Ureter (tissue), 1 donor: ENCODE measurements at regions not wholly inside any gene's neighbourhood (a gene's known extent, or its start where the extent isn't known, plus 50 kb on each side); places are given as distances from the start of the nearest gene placed in this dataset.

Experiments used
- DNase-seq: peaks from one replicate; pipeline ENCODE4 v3.0.0-alpha.2; 2020; ENCODE audit warnings: low spot score
- donor health status: DM: yes; HTN: yes; CAD: no.

DNA sequence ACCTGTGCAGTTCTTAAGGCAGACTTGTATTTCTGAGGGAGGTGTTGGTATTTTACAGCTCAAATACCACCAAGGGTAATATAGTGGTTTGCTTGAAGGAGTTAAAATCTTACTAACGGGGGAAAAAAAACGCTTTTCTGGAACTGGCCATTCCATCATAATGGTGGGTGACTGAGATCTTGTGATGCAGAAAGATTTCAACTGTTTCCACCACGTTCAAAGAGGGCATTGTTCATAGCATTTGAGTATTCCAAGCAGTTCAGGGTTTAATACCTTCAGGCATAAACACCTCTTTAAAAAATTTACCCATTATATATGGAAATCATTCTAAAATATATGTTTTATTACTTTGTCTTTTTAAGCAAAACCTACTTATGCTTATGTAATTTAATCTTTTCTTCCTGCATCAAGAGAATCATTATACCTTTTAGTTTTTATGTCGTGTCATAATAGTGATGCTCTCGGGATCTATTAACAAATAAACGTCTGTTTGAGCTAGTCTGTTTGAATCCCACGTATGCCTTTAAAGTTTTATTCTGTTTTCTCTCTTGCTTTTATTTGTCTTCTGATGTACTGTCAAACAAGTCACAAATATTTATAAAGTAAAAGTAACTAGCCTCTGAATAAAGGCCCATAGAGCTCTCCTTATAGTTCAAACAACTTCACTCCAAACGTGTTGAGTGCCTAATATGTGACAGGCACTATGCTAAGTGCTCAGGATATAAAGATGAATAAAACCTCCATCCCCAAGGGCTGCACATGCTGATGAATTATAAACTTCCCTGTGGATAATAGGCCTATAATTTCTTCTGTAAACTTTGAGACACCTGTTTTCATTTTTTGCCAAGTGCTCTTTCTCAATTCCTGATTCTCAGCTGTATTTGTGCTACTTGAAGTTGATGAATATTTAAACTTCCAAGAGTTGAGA is 298.8 kb upstream of the FERMT1 start:
- DNase-seq, result no peak

DNA sequence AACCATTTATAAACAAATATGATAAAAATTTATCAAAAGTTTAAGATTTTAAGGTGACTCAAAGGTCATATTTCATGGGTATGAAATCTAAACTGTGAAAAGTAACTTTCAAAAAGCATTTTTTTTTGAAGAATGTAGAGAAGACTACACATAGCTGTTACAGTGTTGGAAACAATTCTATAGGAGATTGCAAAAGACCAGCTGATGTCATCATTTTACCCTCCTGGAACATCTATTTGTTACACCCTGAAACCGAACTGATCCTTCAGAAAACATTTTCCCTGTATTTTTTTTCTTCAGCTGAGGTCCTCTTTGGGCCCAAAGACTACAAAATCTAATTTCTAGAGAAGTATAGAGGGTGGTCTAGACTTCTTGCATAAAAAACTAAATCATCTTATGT is 297.5 kb upstream of the FERMT1 start:
- DNase-seq, result no peak

DNA sequence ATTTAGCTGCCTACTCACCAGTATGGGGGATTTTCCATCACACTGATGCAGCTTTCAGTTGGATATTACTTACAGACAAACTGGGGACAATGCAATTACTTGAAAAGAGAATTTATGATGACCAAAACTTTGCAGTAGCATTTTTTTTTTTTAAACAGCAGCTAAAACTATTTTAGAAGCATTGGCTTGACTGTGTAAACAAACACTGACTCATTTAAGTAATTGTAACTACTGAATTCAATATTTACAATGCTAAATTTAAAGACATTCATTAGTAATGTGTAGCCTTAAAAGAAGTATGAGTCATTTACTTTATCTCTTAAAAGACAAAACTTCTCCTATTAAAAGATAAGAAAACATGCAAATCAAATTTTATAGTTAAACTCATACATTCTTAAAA is 295.9 kb upstream of the FERMT1 start:
- no peak for DNase-seq

DNA sequence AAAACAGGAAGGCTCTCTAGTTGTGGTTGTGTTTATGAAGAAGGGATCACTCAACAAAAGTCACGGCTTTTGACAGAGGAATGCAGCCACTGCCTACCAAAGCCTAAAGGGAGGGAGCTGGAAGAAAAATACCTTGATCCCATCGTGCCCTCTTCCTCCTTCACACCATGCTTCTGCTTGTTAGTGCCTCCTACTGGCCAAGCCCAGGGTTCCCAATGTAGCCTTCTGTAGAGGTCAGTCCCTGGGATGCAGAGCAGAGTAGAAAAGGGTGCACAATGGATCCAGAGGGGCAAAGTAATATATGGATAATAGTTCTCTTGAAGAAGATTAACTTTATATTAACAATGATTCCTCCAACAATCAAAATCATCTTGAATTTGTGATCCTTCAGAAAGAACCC is 293.5 kb upstream of the FERMT1 start:
- DNase-seq, result no peak

DNA sequence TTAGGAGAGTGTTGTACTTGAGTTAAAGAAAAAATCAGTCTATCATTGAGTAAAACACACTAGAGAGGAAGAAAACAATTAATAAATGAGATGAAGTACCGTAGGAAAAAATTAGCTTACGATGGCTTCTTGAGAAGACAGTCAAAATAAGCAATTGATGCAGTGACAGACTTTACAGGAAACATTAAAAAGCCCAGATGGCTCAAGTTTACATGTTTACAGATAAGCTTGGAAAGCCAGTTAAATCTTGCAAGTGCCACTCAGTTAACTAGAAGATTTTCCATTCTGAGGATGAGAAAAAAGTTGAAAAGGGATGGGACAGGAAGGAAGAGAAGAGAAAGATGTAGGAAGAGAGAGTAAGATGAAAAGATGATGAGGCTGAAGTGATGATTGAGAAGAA is 288.8 kb upstream of the FERMT1 start:
- no peak for DNase-seq

DNA sequence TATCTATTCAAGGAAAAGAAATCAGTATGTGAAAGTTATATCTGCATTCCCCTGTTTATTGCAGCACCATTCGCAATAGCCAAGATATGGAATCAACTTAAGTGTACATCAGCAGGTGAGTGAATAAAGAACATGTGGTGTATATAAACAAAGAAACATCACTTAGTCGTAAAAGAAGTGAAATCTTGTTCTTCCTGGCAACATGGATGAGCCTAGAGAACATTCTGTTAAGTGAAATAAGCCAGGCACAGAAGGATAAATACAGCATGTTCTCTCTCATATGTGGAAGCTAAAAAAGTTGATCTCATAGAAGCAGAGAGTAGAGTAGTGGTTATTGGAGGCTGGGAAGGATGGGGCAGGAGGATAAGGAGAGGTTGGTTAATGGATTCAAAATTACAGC is 287.9 kb upstream of the FERMT1 start:
- no peak for DNase-seq

DNA sequence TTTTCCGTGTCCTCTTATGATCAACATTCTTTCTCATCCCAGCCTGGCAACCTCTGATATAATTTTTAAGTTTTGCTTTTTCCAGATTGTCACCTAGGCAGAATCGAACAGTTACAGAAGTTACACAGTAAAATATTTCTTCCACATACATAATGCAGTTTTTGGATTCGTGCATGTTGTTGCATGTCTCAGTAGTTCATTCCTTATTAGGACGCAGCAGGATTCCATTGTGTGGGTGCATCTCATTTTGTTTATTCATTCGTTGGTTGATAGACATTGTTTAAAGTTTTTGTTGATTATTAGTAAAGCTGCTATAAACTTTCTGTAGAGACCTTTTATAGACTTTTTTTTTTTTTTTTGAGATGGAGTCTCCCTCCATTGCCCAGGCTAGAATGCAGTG is 284.3 kb upstream of the FERMT1 start:
- DNase-seq, result no peak

DNA sequence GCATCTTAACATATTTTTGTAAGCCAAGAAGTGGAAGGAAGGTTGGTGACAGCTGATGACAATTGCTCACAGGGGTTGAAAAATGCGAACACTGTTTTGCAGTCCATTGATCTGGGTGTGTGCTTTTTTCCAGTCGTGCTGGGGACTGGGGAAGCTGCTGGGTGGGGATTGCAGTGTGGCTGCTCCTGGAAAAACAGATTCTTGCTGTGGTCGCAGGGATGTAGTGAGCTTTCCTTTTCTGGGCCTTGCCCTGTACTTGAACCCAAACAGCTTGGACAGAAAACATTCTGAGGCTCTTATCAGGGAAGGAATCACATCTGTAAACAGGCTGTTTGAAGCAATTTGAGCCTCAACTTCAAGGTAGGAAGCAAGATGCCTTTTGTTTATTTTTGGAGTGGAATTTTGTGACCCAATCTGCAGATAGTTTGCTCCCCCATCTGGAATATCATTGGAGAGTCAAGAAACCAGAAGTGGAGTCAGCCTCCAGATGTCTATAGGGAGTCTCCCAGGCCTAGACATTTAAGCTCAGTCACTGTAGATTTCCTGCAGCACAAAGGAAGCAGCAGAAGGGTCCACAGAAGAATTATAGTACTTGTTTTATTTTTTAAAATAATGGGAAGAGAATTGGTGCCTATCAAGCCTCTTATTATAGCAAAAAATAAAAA is 279.2 kb upstream of the FERMT1 start:
- DNase-seq, result no peak

DNA sequence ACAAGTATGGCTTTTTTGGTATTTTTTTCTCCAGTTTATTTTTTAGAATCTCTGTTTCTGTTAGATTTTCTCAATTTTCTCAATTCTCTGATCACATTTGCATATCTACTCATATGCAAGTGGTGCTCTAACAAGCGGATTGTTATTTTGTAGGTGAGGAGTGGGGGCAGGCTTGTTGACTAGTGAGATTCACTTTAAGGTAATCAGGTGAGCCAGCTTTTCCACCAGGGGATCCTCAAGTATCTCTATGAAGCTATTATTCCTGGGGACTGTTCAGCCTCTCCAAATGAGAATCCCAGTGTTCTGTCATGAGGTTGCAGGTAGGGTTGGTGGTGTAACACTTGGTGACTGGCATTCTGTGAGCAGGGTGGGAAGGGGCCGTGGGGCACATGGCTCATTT is 274.3 kb upstream of the FERMT1 start:
- DNase-seq, result no peak

DNA sequence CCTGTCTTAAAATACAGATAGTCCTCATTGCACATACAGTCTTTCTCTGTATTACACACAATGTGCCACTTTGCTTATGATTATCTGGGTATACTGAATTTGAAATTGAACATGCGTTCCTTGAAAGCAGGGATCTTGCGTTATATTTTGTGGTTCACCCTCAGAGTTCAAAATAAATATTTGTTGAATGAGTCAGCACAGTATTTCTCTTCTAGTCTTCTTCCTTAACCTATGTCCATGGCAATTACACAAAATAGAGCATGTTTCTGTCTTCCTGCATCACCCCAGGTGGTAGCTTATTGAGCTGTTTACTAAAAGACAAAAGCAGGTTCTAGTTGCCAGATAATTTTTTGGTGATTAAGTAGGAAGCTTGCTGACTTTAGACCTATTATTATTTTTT is 272.9 kb upstream of the FERMT1 start:
- DNase-seq, result no peak

DNA sequence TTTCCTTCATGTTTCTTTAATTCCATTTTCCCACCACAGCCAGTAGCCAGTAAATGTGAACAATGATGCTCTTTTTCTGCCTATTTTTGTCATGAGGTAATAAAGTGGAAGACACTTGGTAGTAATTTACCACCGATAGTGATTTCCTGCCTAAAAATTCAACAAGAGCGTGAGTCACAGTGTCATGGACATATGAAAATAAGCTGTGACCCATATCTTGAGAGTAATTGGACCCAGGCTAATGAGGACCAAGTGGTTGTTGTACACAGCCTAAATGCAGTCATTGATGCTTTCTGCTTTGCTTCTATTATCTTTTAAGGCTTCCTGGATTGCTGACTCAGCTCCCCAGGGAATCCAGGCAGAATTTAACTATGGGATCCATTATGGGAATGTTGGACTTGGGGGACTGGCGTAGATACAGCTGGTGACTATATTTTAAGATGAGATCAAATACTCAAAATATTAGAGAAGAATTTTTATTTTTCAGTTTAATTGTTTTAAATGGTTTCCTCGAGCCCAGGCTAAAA is 265.9 kb upstream of the FERMT1 start:
- DNase-seq, result no peak

DNA sequence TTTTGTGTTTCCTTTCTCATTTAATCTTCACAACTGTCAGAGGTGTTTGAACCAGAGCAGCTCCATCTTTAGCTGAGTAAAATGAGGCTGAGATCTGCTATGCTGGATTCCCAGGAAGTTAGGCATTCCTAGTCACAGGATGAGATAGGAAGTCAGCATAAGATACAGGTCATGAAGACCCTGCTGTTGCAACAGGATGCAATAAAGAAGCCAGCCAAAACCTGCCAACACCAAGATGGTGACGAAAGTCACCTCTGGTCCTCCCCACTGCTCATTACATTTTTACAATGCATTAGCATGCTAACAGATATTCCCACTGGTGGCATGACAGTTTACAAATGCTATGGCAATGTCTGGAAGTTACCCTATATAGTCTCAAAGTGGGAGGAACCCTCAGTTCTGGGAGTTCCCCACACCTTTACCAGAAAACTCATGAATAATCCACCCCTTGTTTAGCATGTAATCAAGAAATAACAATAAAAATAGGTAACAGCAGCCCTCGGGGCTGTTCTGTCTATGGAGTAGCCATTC is 262.2 kb upstream of the FERMT1 start:
- DNase-seq, result no peak

DNA sequence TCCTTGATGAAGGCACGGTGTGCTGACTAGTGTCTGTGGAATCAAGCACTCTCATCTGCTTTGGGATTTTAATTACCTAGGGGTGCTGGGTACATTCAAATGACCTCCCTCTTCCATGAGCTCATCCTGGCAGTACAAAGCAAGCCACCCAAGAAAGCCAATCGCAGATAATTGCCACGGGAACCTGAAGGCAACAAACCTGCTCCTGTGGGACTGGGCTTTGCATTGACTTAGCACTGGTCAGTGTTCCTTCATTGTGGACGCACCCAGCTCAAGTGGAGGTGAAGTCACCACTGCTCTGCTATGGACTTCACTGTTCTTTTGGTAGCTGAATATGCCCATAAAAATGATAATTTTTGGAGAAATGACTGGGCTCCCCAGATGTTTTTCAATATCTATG is 261.6 kb upstream of the FERMT1 start:
- DNase-seq, result no peak

DNA sequence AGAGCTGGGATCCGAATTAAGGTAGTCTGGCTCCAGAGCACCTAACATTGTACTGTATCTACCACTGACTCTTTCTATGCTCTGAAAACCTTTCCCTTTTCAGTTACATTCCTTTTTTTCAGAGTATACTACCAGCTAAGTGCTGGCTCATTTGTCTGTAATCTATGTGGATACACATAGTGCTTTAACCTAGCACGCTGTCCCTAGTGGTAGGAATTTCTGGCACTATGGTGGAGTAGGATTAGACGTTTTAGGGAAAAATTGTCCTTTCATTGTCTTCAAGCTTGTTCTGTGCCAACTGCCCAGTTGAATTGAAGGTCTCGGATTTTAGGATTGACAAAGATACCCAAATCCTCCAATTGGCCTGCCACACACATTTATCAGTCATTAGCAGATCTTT is 259.1 kb upstream of the FERMT1 start:
- no peak for DNase-seq

DNA sequence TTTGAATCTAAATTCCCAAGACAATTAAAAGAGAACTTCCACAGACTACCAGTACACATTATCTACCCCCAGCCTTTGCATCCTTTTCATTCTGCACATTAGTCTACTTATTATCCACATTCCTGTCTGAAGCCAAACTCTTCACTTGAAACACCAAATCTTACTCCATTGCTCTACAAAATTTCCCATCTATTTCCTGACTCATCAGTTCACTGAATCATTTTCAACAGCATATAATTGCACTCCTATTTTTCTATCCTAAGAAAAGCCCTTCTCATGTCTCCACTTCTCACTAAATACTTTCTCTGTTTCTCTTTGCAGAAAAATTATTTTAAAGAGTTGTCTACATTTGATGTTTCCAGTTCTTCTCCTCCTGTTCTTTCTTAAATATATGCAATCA is 239.4 kb upstream of the FERMT1 start:
- no peak for DNase-seq

DNA sequence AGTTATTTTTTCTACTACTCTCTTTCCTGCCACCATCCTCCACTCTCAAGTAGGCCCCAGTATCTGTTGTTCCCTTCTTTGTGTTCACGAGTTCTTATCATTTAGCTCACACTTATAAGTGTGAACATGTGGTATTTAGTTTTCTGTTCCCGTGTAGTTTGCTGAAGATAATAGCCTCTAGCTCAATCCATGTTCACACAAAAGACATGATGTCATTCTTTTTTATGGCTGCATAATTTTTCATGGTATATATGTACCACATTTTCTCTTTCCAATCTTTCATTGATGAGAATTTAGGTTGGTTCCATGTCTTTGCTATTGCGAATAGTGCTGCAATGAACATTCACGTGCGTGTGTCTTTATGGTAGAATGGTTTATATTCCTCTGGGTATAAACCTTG is 237.9 kb upstream of the FERMT1 start:
- no peak for DNase-seq

DNA sequence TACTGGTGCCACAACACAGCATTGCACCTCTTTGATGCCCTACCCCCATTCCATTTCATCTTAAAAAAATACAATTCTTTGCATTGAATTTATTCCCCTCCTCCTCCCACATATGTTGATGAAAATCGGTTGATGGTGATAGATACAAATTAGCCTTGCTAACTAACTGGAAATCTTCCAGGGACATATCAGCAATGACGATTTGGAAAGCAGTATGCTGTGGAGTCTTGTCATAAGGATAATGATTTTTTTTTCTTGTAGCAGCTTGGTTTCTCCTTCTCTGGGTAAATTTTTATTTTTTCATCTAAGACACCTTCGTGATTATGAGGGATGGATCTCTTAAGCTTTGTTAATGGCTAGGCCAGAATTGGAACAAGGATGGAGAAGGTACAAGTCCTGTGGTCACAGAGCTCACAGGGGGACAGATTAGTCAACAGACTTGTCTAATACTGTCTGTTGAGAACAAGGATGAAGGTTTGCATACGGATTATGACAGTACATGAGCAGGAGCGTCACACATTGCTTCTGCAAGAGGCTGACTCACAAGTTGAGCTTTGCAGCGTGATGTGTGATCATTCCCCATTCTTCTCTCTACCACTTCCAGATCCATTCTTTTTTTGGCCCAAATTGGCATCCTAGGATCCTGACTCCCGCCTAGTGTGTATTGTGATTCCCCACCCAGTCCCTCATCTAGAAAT is 233.1 kb upstream of the FERMT1 start:
- DNase-seq, result no peak

DNA sequence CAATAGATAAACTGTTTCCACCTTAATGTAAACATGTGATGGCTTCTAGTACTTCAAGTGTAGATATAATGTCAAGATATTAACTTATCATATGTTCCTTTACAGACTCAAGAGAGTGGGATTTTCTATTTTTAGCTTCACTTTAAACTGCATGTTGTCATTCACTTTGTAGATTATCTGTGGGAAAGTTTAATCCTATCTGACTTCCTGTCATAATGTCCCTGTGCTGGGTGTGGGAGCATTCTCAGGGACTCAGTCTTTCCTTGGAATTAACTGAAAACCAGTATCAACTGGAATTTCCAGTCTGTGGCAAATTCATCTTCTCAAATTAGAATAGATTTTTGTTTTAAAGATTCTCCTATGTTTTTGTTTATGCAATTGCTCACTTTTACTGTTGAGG is 226.1 kb upstream of the FERMT1 start:
- no peak for DNase-seq

DNA sequence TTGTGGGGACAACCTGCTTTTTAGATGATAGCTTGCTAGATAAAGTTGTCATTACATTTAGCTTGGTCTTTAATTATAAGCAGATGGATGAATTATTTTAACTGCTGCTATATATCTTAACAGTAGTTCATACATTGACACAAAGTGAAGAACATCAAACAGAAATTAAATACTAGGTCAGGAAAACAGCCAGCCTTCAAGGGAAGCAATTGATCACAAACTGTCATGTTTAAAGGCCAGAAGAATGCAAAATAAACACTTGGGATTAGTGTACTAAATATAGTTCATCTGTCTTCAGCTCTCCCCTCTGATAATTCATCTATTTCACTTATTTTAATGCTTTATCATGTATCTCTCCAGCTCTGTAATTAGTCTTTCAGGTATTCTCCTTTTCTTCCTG is 225.1 kb upstream of the FERMT1 start:
- DNase-seq, result no peak

DNA sequence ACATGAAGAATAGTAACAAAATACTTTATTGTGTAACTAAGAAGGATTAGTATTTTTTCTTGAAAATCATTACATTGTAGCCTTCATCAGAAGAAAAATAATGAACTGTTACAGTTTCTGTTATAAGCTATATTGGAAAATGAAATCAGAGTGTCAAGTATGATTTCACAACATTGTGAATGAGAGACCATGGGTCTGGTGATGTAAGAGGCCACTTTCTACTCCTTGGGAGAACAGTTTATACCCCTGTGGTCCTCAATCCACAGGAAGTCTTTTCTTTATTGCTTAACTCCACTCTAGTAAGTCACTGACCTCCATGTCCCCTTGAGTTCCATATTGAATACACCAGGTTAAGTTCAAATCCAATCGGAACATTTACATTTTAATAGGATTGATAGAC is 218.7 kb upstream of the FERMT1 start:
- DNase-seq, result no peak

DNA sequence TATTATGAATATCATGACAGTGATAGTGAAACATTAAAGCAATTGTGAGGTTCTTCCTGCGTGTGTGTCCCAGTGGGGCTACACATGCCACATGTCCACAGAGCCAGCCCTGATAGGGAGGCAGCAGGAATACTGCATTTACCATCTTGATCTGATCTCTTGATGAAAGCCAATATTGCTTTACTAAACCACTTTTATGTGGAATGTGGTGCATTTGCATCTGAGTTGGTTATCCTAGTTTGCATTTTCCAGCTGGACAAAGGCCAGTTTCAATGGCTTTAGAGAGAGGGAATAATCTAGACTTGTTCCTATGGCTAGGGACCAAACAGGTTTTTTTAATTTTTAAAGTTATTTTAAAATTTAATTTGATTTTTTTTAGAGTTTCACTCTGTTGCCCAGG is 216.3 kb upstream of the FERMT1 start:
- DNase-seq, result no peak

DNA sequence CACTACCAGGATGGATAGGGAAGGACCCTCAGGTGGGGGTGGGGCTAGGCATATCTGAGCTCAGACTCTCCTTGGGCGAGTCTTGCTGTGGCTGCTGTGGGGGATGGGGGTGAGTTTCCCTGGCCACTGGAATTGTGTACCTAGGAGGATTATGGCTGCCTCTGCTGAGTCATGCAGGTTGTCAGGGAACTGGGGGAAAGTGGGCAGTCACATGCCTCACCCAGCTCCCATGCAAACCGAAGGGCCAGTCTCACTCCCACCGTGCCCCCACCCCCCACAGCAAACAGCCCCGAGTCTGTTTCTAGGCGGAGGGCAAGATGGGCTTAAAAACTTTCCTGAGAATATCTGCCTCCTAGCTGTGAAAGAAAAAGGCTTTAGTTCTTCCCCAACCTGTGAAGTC is 210.3 kb upstream of the FERMT1 start:
- no peak for DNase-seq
